Loucy (cell line): ENCODE measurements at regions not wholly inside any gene's neighbourhood (a gene's known extent, or its start where the extent isn't known, plus 50 kb on each side); places are given as distances from the start of the nearest gene placed in this dataset.

Experiments used
- H2AFZ ChIP-seq: fragments of 200-600 bp; sonication (generic); 2 replicates; pipeline ENCODE4 v1.6.0; 2016; ENCODE audit warnings: antibody characterized with exemption, mild to moderate bottlenecking, low read length, moderate library complexity
- H3F3A ChIP-seq: fragments of 200-600 bp; 2 replicates; pipeline ENCODE4 v1.6.0; 2016; ENCODE audit warnings: antibody characterized with exemption, low read depth, mild to moderate bottlenecking
- H3K27me3 ChIP-seq: fragments of 200-600 bp; sonication (generic); 2 replicates; pipeline ENCODE4 v1.6.1; 2014; ENCODE audit warnings: low read length, mild to moderate bottlenecking; ENCODE audit not compliant: insufficient read depth, poor library complexity, severe bottlenecking
- H3K36me3 ChIP-seq: fragments of 200-600 bp; sonication (generic); 2 replicates; pipeline ENCODE4 v1.6.1; 2016; ENCODE audit warnings: low read length; ENCODE audit not compliant: insufficient read depth
- H3K4me1 ChIP-seq: fragments of 200-600 bp; sonication (generic); 2 replicates; pipeline ENCODE4 v1.5.1; 2014; ENCODE audit warnings: low read length, mild to moderate bottlenecking; ENCODE audit not compliant: insufficient read depth, poor library complexity, severe bottlenecking
- H3K4me2 ChIP-seq: fragments of 200-600 bp; sonication (generic); 2 replicates; pipeline ENCODE4 v1.6.0; 2014; ENCODE audit warnings: antibody characterized with exemption, low read length, low read depth, mild to moderate bottlenecking; ENCODE audit not compliant: poor library complexity, severe bottlenecking
- H3K4me3 ChIP-seq: fragments of 200-600 bp; sonication (generic); 2 replicates; pipeline ENCODE4 v1.5.1; 2014; ENCODE audit warnings: low read length, mild to moderate bottlenecking, mixed read lengths; ENCODE audit not compliant: poor library complexity, severe bottlenecking
- H3K79me2 ChIP-seq: fragments of 200-600 bp; sonication (generic); 2 replicates; pipeline ENCODE4 v1.6.1; 2014; ENCODE audit warnings: low read length; ENCODE audit not compliant: insufficient read depth
- H3K9ac ChIP-seq: fragments of 200-600 bp; sonication (generic); 2 replicates; pipeline ENCODE4 v1.6.0; 2014; ENCODE audit warnings: mild to moderate bottlenecking, low read depth, low read length, moderate library complexity; ENCODE audit not compliant: poor library complexity, severe bottlenecking
- H3K9me2 ChIP-seq: fragments of 200-600 bp; sonication (generic); replicated peaks from 2 replicates; pipeline ENCODE4 v1.6.1; 2016; ENCODE audit warnings: low read depth, low read length, mixed read lengths
- H3K9me3 ChIP-seq: fragments of 200-600 bp; sonication (generic); 2 replicates; pipeline ENCODE4 v1.6.1; 2014; ENCODE audit warnings: mild to moderate bottlenecking, antibody characterized with exemption, low read length, low read depth; ENCODE audit not compliant: insufficient read depth
- H4K20me1 ChIP-seq: fragments of 200-600 bp; sonication (generic); 2 replicates; pipeline ENCODE4 v1.6.0; 2014; ENCODE audit warnings: antibody characterized with exemption, low read length, mild to moderate bottlenecking; ENCODE audit not compliant: insufficient read depth, poor library complexity, severe bottlenecking
- CTCF ChIP-seq: fragments of 200-600 bp; sonication (generic); conservative IDR thresholded peaks from 2 replicates; pipeline ENCODE4 v1.5.1; 2014; ENCODE audit warnings: mild to moderate bottlenecking, antibody characterized with exemption, low read length
- EZH2phosphoT487 ChIP-seq: fragments of 200-600 bp; IDR thresholded peaks from 2 replicates; pipeline ENCODE4 v1.6.1; 2018; ENCODE audit warnings: antibody characterized with exemption, mild to moderate bottlenecking, moderate library complexity, borderline replicate concordance

- Histone ChIP-seq H3K4me1 (no peaks in the 10 kb centered on the region), H3K27me3 (no peaks in the 10 kb centered on the region), H3F3A (no peaks in the 10 kb centered on the region), H3K9me2 (no peaks in the 10 kb centered on the region), H3K9ac (no peak overlapping the region), H3K36me3 (no peaks in the 10 kb centered on the region), H3K9me3 (no peaks in the 10 kb centered on the region), H4K20me1 (no peaks in the 10 kb centered on the region), H3K4me3 (no peak overlapping the region), H3K79me2 (no peaks in the 10 kb centered on the region), H3K4me2 (no peak overlapping the region), H2AFZ (no peak overlapping the region)
- TF ChIP-seq CTCF (no peak), EZH2phosphoT487 (no peak)
Observed at GRCh38 chr16:88316151-88316550, 66.6 kb upstream of the ZNF469 start.

- Histone ChIP-seq H3K36me3 (no peaks in the 10 kb centered on the region), H3K79me2 (no peaks in the 10 kb centered on the region), H3K4me3 (no peak overlapping the region), H3K9ac (no peak overlapping the region), H4K20me1 (no peaks in the 10 kb centered on the region), H3K27me3 (no peaks in the 10 kb centered on the region), H3K9me2 (no peaks in the 10 kb centered on the region), H3F3A (no peaks in the 10 kb centered on the region), H3K9me3 (no peaks in the 10 kb centered on the region), H3K4me2 (no peak overlapping the region), H3K4me1 (no peaks in the 10 kb centered on the region), H2AFZ (no peak overlapping the region)
- TF ChIP-seq CTCF (no peak), EZH2phosphoT487 (no peak)
Observed at GRCh38 chr16:88316941-88317612, 65.7 kb upstream of the ZNF469 start.

- Histone ChIP-seq H3K79me2 (no peaks in the 10 kb centered on the region), H3F3A (no peaks in the 10 kb centered on the region), H3K9me2 (no peaks in the 10 kb centered on the region), H2AFZ (no peak overlapping the region), H3K9me3 (no peaks in the 10 kb centered on the region), H3K36me3 (no peaks in the 10 kb centered on the region), H3K4me3 (no peak overlapping the region), H3K27me3 (no peaks in the 10 kb centered on the region), H3K9ac (no peak overlapping the region), H3K4me1 (no peaks in the 10 kb centered on the region), H4K20me1 (no peaks in the 10 kb centered on the region), H3K4me2 (no peak overlapping the region)
- TF ChIP-seq CTCF (no peak), EZH2phosphoT487 (no peak)
Observed at GRCh38 chr16:88317613-88317965, 65.2 kb upstream of the ZNF469 start.
